ENCODE measurements at regions not wholly inside any gene's neighbourhood (a gene's known extent, or its start where the extent isn't known, plus 50 kb on each side); places are given as distances from the start of the nearest gene placed in this dataset.

DNA sequence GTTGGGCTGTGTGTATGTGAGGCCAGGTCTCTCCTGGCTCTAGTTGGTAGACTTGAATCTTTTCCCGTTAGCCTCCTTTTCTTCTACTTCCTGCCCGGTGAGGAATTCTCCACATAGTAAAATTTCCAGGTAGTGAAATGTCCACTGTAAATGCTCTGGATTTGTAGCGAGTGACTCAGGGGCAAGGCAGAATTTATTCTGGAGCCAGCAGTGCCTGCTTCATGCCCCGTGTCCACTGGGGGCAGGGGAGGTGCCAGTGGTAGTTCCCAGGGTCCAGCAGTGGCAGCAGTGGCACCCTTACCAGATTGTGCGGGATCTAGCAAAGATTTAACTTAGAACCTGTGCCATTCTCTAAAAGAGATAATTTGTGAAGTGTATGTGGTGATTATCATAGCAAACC, 74.5 kb upstream of the USP24 start:
- TF ChIP-seq POLR2A (IDR thresholded peaks at IDR 0.05; ENCODE audit: low read length) (no peak), NR3C1 (IDR thresholded peaks at IDR 0.05) (no peak), CTCF (IDR thresholded peaks at IDR 0.05) (no peak)
